NCI-H524 treated with DMSO at 0.1 percent for 48 hours (cell line): ENCODE measurements at regions not wholly inside any gene's neighbourhood (a gene's known extent, or its start where the extent isn't known, plus 50 kb on each side); places are given as distances from the start of the nearest gene placed in this dataset.
"Not testable (repeated sequence)": the region's sequence is repeated elsewhere in the genome, so short reads cannot be mapped to it uniquely, and the experiment has no call there.

ENCODE experiments used
- DNase-seq: peaks from one replicate; lab custom pipeline; 2025; lab: John Stamatoyannopoulos, UW

GRCh38 chr1:114263343-114263742 lies 109.7 kb upstream of the SYT6 start:
- DNase-seq: no peak

- DNase-seq: no peak
Observed at GRCh38 chr1:114262337-114262736, 108.7 kb upstream of the SYT6 start.

DNA sequence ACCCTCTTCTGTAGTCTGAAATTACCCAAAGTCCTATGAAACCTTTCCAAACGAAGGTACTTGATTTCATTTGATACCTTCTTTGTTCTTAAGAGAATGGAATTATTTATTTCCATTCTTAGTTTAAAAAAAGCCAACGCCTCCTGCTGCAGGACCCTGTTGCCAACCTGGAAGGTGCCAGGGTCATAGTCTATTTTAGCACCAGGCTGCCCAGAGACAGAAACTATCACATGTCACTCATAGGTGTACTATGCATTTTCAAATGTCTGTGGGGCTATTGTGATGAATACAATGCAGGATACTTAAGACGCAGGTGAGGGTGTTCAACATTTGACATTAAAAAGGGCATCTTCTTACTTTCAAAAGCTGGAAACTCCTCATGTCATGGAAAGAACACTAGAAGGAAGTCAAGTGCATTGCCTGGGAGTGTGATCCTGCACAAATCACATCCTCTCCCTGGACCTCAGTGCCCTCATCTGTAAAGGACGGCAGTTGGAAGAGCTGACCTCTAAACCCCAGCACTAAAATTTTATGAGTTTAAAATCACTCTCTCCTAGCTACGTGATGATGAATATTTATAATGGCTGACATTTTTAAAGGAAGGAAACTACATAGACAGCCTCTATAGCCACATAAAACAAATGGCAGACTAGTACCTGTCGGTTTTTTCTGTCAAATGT lies 107.3 kb upstream of the SYT6 start:
- no peak for DNase-seq

- peak; percentile 35 for DNase-seq
Observed at GRCh38 chr1:114259511-114260160, 106.0 kb upstream of the SYT6 start.

GRCh38 chr1:114258633-114259032 lies 105.0 kb upstream of the SYT6 start:
- DNase-seq: no peak

- DNase-seq: no peak
Observed at GRCh38 chr1:114258074-114258473, 104.4 kb upstream of the SYT6 start.

GRCh38 chr1:114257554-114257953 lies 103.9 kb upstream of the SYT6 start:
- no peak for DNase-seq

DNA sequence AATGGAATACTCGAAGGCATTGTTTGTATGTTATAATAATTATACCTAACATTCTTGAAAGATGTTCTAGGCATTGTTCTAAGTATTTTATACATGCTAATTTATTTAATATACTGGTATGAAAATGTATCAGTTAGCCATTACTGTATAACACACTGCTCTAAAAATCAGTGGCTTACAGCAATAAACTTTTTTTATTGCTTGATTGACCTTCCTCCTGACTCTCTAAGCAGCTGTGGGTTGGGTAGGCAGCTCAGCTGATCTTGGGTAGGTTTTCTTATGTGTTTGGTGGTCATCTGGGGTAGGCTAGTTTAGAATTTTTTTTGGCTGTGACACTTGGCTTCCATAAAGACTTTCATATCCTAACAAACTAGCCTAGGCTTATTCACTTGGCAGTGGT lies 100.2 kb upstream of the SYT6 start:
- no peak for DNase-seq

DNA sequence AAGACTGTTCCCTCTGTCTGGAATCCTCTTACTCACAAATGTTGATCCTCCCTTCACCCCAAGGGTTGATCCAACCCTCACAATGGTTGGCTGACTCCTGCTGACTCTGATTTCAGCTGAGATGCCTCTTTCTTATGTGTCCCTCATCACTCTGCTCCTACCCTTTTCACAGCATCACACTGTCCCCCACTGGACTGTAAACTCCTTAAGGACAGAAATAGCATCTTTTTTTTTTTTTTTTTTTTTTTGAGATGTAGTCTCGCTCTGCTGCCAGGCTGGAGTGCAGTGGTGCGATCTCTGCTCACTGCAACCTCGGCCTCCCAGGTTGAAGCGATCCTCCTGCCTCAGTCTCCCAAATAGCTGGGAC lies 97.9 kb upstream of the SYT6 start:
- no peak for DNase-seq

- DNase-seq: no peak
Observed at GRCh38 chr1:114250683-114251572, 97.3 kb upstream of the SYT6 start.

DNA sequence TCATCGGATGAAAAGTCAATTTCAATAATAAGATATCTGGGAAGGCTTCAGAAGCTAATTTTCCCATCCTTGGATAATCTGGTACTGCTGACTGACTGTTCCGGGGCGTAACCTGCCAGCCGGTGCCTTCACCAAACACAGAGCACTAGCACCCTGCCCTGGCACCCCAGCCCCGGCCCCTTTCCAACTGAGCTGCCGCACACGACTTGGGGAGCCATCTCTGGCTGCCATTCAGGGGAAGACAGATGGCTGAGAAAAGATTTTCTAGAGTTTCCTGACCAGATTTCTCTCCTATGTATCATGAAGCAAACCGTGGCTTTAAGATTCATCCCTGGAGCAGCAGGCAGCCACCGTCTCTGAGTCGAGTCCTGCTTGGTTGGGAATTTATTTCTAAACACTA lies 96.0 kb upstream of the SYT6 start:
- DNase-seq: no peak

- DNase-seq: no peak
Observed at GRCh38 chr1:114248162-114248561, 94.5 kb upstream of the SYT6 start.

GRCh38 chr1:114242531-114243210 lies 89.0 kb upstream of the SYT6 start:
- DNase-seq: not testable (repeated sequence)

DNA sequence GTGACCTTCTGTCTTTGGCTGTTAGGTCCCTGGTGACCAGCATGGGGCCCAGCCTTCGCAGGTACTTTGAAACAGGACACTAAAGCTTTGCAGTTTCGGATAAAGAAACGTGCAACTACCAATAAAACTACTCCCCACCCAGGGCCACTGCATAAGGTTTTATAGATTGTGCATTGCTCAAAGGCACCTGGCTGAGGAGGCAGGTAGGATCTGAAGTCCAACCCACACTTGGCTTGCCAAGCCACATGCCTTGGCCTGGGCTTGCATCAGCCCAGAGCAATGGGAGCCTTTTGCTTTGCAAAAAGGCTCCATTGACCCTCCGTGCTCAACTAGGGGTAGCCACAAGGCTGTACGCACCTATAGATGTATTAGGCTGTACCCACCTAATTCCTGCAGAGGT lies 84.4 kb upstream of the SYT6 start:
- DNase-seq: no peak

- DNase-seq: no peak
Observed at GRCh38 chr1:114236517-114236916, 82.8 kb upstream of the SYT6 start.

- DNase-seq: no peak
Observed at GRCh38 chr1:114235960-114236359, 82.3 kb upstream of the SYT6 start.

GRCh38 chr1:114235281-114235680 lies 81.6 kb upstream of the SYT6 start:
- no peak for DNase-seq

- no peak for DNase-seq
Observed at GRCh38 chr1:114234408-114235124, 80.9 kb upstream of the SYT6 start.

- no peak for DNase-seq
Observed at GRCh38 chr1:114232691-114233090, 79.0 kb upstream of the SYT6 start.

GRCh38 chr1:114231301-114231700 lies 77.6 kb upstream of the SYT6 start:
- DNase-seq: no peak

- DNase-seq: no peak
Observed at GRCh38 chr1:114229368-114229767, 75.7 kb upstream of the SYT6 start.

DNA sequence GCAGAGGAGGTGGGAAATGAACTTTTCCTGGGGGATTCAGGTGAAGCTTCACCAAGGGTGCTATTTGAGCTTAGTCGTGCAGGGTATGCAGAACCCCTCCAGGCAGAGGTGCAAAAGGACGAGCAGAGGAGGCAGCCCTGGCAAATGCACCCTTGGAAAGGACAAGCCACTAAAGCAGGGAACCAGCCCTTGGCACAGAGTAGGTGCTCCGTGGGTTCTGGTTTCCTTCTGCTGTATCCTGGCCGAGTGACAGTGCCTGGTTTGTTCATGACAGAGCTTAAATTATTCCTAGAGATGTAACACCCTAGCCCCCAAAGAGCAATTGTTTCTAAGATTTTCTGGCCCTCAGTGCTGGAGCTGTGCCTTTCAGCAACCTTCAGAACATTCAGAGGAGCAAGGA lies 73.4 kb upstream of the SYT6 start:
- no peak for DNase-seq
